HG03280 (cell line): ENCODE measurements at regions not wholly inside any gene's neighbourhood (a gene's known extent, or its start where the extent isn't known, plus 50 kb on each side); places are given as distances from the start of the nearest gene placed in this dataset.

Source experiments
- ATAC-seq: cut with Tn5 transposase; IDR thresholded peaks from one replicate; pipeline ENCODE4 v1.9.1; 2021; ENCODE audit warnings: mild to moderate bottlenecking, moderate library complexity; ENCODE audit not compliant: unreplicated experiment

DNA sequence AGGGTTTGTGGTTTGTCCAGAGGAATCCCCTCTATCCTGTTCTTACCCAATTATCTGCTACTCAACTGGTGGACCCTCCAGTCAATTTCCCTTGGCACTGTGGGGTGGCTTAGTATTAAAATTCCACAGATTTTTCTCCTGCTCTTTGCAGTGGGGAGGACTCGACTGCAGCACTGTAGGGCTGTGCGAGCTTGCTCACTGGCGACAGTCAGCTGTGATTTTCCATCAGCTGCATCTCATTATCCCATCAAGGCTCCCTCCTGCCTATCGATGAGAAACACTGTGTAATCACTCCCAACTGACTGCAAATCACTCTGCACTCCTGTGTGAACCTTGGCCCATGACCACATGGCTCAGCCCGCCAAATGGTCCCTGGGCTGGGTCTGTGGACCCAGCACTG lies 90.5 kb upstream of the MAF start:
- no peak for ATAC-seq

DNA sequence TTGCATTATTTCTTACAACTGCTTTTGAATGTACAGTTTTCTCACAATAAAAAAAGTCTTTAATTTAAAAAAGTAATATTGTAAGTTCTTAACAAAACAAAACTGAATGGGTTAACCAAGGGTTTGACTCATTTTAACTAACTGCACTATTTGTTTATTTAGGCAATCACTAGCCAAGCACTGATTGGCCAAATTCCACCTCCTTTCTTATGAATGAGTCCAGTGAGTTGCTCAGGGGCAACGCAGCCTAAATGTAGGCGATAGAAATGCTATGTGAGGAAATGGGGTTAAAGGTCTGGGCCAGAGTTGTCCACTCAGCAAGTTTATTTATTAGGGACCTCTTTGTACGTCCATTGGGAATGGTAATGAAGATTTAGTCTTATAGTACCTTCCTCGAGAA lies 89.6 kb upstream of the MAF start:
- ATAC-seq = no peak

DNA sequence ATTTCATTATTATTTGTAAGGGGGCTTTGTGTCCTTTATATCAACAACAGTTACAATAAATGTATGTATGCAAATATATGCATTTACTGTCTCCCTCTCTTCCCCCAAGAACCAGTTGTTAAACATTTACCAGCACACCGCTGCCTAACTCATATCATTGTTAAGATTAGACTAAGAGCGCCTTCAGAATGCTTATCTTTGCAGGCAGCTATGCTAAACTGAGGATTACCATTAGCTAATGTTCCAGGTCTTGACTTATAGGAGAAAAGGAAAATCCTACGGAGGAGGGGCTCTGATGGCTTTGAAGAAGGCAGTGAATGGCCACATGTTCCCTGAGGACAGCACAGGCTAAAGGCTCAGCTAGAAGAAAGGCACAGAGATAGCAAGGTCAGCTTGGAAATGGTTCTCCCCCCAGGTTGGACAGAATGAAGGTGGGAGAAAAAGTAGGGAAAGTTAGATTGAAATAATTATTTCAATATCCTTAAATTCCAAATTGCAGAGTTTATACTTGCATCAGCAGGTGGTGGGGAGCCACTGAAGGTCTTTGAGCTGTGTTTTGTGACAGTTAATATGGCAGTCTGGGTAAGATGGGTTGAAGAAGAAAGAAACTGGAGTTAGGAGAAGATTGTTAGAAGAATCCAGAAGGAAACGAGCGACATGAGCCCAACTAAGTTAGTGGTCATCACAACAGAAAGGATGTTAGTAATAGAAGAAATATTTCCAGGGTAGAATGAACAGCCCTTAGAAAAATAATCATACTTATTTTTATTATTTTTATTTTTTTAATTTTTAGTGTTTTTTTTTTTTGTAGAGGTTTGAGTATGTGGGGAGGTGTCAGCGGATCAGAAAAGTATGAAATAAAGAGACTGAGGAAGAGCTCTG lies 87.0 kb upstream of the MAF start:
- no peak for ATAC-seq

DNA sequence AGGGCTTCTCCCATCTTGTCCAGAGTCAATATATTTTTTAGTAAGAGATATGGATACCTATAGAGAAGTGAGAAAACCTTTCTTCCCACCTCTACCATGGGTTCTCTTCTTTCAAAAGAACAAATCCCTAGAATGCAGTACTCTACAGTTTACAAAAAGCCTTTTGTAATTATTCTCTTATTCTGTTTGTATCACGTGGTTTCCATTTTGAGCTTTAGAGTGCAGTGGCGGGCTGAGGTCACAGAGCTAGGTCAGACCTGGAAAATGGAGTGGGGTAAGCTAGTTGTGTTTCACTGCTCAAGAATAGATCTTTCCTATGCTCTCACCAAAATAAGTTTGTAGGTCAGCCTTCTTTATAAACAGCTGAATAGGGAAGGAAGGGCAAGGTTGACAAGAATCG lies 85.3 kb upstream of the MAF start:
- ATAC-seq = no peak

DNA sequence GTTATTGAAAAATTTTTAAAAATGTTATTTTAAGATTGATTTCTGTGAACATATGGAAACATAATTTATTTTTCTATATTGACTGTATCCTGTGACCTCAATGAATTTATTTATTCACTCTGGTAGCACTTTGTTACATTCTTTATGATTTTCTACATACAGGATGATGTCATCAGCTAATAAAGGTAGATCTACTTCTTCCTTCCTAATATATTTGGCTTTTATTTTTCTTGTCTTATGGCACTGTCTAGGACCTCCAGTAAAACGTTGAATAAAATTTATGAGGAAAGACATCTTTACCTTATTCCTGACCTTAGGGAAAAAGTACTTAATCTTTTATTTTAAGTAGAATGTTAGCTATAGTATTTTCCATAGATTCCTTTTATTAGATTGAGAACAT lies 78.8 kb upstream of the MAF start:
- ATAC-seq = no peak

DNA sequence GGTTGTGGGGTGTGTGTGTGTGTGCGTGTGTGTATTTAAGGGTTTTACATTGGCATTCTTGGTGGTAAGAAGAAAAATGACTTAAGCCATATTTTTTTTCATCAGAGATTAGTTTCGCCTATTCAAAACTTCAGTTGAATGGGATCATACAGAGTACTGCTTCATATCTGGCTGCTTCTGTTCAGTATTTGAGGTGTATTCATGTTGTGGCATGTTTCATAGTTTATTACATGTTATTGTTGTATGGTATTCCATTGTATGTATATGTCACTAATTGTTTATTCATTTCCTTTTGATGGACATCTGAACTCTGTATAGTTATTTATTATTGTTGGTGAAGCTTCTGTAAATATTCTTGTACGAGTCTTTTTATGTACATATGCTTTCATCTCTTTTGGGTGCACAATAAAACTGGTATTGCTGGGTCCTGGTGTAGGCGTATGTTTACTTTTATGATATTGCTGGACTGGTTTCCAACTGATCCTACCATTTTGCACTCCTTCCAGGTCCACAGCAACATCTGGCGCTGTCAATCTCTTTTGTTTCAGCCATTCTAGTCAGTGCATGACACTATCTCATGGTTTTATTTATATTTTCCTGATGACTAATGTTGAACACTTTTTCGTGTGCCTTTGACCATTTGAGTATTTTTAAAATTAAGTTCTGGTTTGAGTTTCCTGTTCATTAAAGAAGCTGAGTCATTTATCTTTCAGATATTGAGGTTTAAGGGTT lies 77.4 kb upstream of the MAF start:
- ATAC-seq = no peak

DNA sequence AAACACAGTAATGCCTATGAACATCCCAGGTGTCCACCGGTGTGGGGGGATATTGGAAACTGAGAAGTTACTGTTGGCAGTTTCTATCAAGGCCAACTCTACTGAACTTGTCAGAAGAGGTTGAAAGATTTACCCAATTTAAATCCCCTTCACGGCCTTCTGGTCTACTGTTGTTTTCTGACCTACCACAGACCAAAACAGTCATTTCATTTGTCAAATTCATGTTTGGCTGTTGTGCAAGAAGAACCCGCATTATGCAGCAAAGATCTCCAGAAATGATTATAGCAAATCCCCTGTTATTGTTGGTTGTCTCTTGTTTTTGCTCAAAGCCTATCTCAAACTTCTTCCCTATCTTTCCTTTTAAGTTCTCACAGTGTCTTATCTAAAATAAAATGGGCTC lies 73.1 kb upstream of the MAF start:
- ATAC-seq = no peak

DNA sequence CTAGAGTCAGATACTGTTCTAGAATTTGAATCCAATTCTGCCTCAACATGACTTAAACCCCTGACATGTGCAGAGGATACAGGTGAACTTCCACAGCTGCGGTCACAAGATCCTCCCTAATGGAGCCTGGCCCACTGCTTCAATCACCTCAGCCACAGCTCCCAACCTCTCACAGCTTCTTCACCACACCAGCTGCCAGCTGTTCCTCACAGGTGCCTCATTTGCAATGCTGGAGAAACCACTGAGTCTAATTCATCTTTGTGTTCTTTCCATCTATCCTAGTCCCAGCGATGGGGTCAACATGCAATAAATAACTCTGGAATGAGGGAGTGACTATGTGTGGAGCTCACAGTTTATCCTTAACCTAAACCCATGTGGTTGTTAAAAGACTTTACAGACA lies 72.0 kb upstream of the MAF start:
- ATAC-seq = no peak

DNA sequence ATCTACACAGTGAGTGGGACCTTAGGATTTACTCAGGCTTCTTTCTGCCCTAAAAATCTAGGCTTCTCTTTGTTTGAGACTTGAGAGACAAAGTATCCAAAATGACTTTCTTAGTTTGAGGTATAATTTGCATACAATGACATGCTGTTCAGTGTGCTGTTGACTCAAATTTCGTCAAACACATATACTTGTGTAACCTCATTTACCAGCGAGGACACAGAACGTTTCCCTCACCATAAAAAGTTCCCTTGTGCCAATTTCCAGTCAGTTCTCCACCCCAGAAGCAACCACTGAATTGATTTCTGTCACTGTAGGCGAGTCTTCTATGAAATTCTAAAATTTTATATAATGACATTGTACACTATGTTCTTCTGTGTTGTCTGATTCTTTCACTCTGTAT lies 68.0 kb upstream of the MAF start:
- ATAC-seq = no peak

DNA sequence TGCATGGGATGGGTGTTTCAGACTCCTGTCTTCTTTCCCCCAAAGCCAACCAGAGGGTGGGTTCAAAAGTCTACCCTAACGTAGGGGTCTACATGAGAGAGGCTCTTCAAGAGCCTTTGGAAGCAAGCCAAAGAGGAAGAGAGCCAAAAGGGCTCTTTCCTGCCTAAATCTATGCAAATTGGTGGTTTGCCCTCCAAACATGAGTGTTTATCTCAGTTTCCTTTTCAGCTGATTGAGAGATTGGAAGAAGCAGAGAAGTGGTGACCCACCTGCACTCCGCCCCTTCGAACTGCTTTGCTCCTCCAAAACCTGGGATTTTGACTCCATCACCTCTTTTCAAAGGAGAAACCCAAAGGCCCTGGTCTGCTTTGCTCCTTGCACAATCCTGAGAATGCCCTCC lies 65.4 kb upstream of the MAF start:
- no peak for ATAC-seq

DNA sequence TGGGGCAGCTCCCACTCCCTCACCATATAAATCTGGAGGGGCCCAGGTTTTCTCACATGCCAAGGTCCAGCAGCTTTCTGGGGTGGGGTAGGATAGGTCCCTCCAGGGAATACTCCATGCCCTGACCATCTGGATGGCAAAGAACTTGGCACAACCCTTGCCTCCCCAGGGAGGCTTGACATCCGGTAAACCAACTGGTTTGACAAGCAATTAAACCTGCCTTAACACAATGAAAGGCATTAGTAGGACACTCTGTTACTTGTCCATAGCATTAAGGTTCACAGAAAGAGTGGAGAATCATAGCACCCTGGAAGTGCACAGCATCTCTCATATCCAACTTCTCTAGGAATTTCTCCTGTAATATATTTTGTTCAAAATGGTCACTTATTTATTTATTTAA lies 63.9 kb upstream of the MAF start:
- ATAC-seq = no peak

DNA sequence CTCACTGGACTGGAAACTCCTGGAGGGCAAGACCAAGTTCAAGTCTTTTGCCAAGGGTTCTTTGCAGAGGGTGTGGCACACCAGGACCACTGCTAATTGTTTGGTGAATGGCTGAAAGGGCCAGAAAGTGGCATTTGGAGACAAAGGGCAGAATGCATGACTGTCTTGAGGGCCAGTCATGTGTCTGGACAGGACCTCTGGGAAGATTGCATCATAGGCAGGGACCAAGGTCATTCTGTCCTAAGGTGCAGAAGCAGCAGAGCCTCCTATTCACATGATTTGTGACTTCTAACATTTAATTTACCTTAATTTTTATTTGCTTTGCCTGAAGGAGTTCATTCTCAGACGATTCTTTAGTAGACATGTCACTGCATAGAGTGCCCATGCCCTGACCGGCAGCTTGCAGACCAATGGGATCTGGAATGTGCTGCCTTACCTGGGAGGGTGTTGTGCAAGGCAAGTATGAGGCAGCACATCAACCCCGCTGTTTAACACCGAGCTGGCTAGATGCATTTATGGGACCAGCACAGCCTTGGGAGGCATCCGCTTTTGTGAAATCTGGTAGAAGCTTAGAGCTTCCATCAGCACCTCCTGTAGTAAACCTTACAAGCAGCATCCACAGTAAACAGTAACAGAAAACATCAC lies 62.3 kb upstream of the MAF start:
- no peak for ATAC-seq

DNA sequence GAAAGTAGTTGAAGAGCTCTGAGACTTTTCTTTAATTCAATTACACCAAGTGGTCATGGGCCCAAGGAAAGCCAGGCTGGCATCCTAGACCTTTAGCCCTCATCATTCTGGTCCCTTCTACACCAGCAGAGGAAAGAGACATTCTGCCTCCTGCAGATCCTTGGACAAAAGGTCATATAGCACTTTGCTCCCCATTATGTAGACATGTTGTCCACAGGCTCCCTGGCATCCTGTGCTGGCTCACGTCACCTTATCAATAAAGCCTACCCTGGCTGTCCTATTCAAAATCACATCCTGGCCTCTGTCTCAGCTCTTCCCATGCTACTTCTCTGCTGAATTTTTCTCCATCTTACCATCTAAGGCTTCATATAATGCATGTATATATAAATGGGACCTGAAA lies 61.6 kb upstream of the MAF start:
- no peak for ATAC-seq

DNA sequence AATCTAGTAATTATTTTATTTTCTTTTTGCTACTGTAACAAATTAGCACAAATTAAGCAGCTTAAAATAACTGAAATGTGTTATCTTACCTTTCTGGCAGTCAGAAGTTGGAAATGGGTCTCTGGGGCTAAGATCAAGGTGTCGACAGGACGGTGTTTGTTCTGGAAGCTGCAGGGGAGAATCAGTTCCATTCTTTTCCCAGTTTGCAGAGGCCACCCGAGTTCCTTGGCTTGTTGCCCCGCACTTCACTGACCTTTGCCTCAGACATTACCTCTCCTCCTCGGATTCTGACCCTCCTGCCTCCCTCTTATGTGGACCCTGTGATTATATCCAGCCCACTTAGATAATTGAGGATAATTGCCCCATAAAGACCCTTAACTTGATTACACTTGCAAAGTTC lies 61.0 kb upstream of the MAF start:
- ATAC-seq = no peak

DNA sequence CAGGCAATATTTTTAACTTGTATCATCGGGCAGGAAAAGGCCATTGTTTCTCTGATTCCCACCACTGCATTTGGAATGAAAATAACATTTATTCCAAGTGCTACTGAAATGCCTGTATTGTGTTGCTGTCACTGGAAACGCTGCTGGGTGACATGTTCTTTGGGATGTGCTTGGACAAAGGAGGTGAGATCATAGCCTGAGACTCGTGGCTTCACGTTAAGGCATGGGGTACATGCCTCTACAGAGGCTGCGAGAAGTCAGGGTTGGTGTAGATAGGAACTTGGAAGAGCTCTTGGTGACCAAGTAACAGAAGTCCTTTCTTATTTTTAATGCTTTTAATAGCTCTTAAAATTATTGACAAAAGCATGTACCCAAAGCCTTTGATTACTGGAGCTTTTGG lies 58.8 kb upstream of the MAF start:
- ATAC-seq = no peak

DNA sequence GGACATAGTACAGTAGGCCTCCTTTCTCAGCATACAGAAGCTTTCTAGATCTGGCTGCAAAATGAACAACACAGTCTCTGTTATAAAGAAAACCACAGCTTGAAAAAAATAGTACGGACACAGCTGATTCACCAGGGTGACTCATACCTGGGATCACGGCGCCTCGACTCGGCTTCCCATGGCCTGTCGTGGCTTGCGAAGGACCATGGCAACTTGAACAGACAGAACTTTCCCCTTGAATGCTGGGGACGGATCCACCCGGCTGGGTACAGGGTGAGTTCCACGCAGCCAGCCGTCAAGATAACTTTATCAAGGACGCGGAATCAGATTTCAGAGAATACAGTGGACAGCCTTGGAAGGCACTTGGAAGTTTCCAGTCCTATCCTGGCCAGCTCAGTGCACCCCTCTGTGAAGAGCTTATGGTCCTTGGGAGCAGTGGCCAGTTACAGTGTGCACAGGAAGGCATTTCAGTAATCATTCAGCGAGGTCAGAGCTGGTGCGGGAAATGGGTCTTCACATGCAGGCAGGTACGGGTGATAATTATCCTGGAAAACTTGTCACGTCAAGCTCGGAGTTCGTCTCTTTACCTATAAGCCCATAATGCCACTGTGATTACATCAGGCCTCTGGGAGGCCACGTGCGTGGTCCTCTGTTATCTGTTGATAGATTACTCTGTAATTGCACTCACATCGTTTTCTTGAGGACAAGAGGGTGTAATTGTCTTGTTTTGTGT lies 57.9 kb upstream of the MAF start:
- ATAC-seq = no peak

DNA sequence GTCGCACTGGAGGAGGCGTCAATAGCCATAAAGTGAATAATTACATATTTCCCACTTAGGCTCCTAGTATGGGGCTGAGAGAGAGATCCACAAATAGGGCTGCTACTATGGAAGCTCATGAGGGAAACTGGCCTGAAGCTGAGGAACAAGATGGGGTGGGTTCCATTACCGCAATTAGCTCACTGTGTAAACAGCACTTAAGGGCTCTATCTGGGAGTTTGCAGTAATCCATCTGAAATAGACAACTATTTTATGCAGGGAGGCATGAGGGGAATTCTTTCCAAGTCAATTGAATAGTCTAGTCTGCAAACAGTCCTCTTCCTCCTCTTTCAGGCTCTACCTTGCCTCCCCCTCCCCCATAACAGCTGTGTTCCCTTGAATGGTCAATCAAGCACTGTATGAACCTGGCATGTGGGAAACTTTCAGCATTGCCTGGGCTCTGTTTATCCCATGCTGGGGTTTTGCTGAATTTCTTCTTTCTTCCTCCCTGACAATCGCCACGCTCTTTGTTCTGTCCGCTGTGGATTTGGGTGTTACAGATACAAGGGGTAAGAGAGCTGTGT lies 56.1 kb upstream of the MAF start:
- ATAC-seq = no peak

DNA sequence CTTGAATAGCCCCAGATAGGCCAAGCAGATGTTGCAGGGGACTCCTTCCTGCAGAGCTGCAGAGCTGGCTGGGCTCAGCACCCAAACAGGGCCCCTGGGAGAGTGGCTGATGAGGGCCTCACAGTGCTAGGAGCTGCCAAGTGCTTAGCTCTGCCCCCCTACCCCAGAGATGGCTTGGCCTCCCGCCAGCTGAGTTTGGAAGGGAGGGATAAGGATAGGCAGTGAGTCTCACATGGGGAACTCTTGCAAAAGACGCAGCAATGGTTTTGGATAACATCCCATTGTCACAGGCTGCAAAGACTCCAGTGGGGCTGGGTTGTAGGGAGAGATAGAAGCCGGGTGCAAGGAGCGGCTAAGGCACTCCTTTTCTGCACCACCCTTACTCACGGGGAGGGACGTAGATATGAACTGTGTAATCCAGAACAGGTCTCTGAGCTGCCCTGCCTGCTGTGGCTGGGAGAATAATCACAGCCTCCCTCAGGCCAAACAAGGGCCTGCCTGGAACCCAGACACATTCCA lies 52.9 kb upstream of the MAF start:
- no peak for ATAC-seq

DNA sequence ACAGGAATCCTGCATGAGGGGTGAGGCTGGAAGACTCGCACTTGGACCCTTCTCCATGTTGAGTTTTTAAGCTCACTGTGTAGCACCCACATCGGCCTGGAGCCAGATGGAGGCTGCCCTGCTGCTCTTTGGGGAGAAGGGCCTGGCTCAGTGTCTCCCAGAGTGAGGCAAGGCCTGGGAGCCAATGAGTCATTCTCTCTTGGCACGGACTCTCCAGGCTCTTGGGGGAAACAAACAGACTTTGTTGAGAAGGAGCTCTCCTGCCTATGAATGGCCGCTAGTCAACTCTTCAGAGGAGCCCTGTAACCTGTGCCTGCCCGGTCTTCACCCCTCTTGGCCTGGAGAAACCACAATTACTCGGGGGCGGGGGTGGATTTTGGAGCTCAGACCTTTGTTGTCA lies 50.8 kb upstream of the MAF start:
- no peak for ATAC-seq
